ENCODE measurements at regions not wholly inside any gene's neighbourhood (a gene's known extent, or its start where the extent isn't known, plus 50 kb on each side); places are given as distances from the start of the nearest gene placed in this dataset.
"Not testable (repeated sequence)": the region's sequence is repeated elsewhere in the genome, so short reads cannot be mapped to it uniquely, and the experiment has no call there.

DNA sequence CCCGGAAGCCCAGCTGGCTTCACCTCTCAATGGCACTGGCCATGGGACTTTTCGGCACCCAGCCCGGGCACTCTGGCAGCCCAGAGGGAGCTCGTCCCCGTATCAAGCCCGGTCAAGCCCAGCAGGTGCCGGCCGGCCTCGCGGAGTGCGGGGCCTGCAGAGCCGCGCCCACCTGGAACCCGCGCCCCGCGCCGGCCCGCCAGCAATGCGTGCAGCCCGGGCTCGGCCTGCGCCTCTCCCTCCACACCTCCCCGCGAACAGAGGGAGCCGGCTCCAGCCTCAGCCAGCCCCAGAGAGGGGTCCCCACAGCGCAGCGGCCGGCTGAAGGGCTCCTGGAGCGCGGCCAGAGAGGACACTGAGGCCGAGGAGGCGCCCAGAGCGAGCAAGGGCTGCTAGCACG, 133.6 kb upstream of the FRG1 start:
- H3K9me2 ChIP-seq (replicated peaks; ENCODE audit: insufficient read depth, low read length): no peaks in the 10 kb centered on the region
- no peaks in the 10 kb centered on the region for H3K4me1 ChIP-seq (ENCODE audit: low read length)
- H2AFZ ChIP-seq (ENCODE audit: low read length): no peak overlapping the region
- no peaks in the 10 kb centered on the region for H3F3A ChIP-seq (ENCODE audit: insufficient read depth, low read length)
- H4K20me1 ChIP-seq (ENCODE audit: insufficient read depth, low read length): no peaks in the 10 kb centered on the region
- H3K9ac ChIP-seq (ENCODE audit: low read length): no peak overlapping the region
- H3K4me2 ChIP-seq (ENCODE audit: low read depth, low read length): no peak overlapping the region
- H3K36me3 ChIP-seq (replicated peaks; ENCODE audit: insufficient read depth, low read length): no peaks in the 10 kb centered on the region
- no peaks in the 10 kb centered on the region for H3K79me2 ChIP-seq (ENCODE audit: low read length)
- H3K4me3 ChIP-seq (ENCODE audit: low read length): no peak overlapping the region
- TF ChIP-seq, protein P1, sequence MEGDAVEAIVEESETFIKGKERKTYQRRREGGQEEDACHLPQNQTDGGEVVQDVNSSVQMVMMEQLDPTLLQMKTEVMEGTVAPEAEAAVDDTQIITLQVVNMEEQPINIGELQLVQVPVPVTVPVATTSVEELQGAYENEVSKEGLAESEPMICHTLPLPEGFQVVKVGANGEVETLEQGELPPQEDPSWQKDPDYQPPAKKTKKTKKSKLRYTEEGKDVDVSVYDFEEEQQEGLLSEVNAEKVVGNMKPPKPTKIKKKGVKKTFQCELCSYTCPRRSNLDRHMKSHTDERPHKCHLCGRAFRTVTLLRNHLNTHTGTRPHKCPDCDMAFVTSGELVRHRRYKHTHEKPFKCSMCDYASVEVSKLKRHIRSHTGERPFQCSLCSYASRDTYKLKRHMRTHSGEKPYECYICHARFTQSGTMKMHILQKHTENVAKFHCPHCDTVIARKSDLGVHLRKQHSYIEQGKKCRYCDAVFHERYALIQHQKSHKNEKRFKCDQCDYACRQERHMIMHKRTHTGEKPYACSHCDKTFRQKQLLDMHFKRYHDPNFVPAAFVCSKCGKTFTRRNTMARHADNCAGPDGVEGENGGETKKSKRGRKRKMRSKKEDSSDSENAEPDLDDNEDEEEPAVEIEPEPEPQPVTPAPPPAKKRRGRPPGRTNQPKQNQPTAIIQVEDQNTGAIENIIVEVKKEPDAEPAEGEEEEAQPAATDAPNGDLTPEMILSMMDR (IDR thresholded peaks at IDR 0.05; ENCODE audit: low read length): no peak
- TF ChIP-seq EZH2phosphoT487 (IDR thresholded peaks at IDR 0.05; ENCODE audit: low read length): no peak
- TF ChIP-seq EZH2 (optimal IDR thresholded peaks at IDR 0.05; ENCODE audit: low read depth, low read length): no peak
- no peak for DNase-seq
- no peaks in the 10 kb centered on the region for H3K27me3 ChIP-seq (replicated peaks; ENCODE audit: insufficient read depth, low read length)
- H3K9me3 ChIP-seq (replicated peaks; ENCODE audit: insufficient read depth, low read length): no peaks in the 10 kb centered on the region
- H3K27ac ChIP-seq (ENCODE audit: low read length): no peak overlapping the region

DNA sequence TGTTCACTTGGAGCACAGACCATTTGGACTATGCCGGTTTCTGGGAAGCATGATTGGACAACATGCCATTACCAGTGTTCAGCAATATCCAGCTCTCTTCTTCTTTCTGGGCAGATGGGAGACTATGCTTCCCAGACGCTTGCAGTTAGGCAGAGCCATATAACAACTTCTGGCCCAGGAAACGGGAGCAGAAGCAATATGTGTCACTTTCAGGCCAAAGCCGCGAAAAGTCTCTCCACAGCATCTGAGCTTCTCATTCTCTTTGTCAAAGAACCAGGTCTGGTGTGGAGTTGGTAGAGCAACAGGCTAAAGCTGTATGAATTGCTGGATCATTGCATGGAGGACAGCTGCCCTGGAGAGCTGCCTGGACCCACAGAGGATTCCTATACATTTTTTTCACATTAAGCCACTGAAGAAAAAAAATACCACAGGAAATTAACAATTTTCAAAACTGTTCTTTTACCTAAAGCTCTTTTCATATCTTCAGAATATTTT, 131.4 kb upstream of the FRG1 start:
- Histone ChIP-seq H3K4me1 (ENCODE audit: low read length) (no peaks in the 10 kb centered on the region), H3K79me2 (ENCODE audit: low read length) (no peaks in the 10 kb centered on the region), H3K9ac (ENCODE audit: low read length) (no peak overlapping the region), H3K27me3 (replicated peaks; ENCODE audit: insufficient read depth, low read length) (no peaks in the 10 kb centered on the region), H3K36me3 (replicated peaks; ENCODE audit: insufficient read depth, low read length) (no peaks in the 10 kb centered on the region), H3K9me3 (replicated peaks; ENCODE audit: insufficient read depth, low read length) (no peaks in the 10 kb centered on the region), H3K4me2 (ENCODE audit: low read depth, low read length) (no peak overlapping the region), H3K4me3 (ENCODE audit: low read length) (no peak overlapping the region), H3F3A (ENCODE audit: insufficient read depth, low read length) (no peaks in the 10 kb centered on the region), H2AFZ (ENCODE audit: low read length) (no peak overlapping the region), H3K27ac (ENCODE audit: low read length) (no peak overlapping the region), H3K9me2 (replicated peaks; ENCODE audit: insufficient read depth, low read length) (no peaks in the 10 kb centered on the region), H4K20me1 (ENCODE audit: insufficient read depth, low read length) (no peaks in the 10 kb centered on the region)
- TF ChIP-seq, protein P1 (IDR thresholded peaks at IDR 0.05; ENCODE audit: low read length): no peak
- TF ChIP-seq EZH2phosphoT487 (IDR thresholded peaks at IDR 0.05; ENCODE audit: low read length) (no peak), EZH2 (optimal IDR thresholded peaks at IDR 0.05; ENCODE audit: low read depth, low read length) (no peak)
- DNase-seq: no peak

DNA sequence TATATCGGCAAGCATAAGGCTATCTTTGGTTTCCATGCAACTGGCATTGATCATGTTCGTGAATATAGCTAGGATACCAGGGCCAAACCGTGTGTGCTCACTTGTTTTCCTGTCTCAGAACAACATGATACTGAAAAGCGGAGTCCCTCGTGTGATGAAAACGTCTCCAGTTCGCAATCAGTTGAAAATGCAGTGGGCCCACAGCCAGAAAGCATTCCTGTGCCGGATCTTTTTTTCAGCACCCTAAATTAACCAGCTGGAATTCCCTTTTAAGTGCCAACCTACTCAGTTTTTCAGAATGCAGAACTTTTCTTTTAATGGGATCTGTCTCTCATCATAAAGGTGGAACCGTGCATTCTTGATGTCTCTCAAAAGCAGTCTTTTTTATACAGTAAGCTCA, 130.8 kb upstream of the FRG1 start:
- Histone ChIP-seq H3K4me1 (ENCODE audit: low read length) (no peaks in the 10 kb centered on the region), H3F3A (ENCODE audit: insufficient read depth, low read length) (no peaks in the 10 kb centered on the region), H3K4me3 (ENCODE audit: low read length) (no peak overlapping the region), H3K9me3 (replicated peaks; ENCODE audit: insufficient read depth, low read length) (no peaks in the 10 kb centered on the region), H3K9ac (ENCODE audit: low read length) (no peak overlapping the region), H4K20me1 (ENCODE audit: insufficient read depth, low read length) (no peaks in the 10 kb centered on the region), H3K4me2 (ENCODE audit: low read depth, low read length) (no peak overlapping the region), H3K9me2 (replicated peaks; ENCODE audit: insufficient read depth, low read length) (no peaks in the 10 kb centered on the region), H3K36me3 (replicated peaks; ENCODE audit: insufficient read depth, low read length) (no peaks in the 10 kb centered on the region), H3K79me2 (ENCODE audit: low read length) (no peaks in the 10 kb centered on the region), H3K27ac (ENCODE audit: low read length) (no peak overlapping the region), H3K27me3 (replicated peaks; ENCODE audit: insufficient read depth, low read length) (no peaks in the 10 kb centered on the region), H2AFZ (ENCODE audit: low read length) (no peak overlapping the region)
- TF ChIP-seq, protein P1 (IDR thresholded peaks at IDR 0.05; ENCODE audit: low read length): no peak
- TF ChIP-seq EZH2 (optimal IDR thresholded peaks at IDR 0.05; ENCODE audit: low read depth, low read length) (no peak), EZH2phosphoT487 (IDR thresholded peaks at IDR 0.05; ENCODE audit: low read length) (no peak)
- DNase-seq: no peak

DNA sequence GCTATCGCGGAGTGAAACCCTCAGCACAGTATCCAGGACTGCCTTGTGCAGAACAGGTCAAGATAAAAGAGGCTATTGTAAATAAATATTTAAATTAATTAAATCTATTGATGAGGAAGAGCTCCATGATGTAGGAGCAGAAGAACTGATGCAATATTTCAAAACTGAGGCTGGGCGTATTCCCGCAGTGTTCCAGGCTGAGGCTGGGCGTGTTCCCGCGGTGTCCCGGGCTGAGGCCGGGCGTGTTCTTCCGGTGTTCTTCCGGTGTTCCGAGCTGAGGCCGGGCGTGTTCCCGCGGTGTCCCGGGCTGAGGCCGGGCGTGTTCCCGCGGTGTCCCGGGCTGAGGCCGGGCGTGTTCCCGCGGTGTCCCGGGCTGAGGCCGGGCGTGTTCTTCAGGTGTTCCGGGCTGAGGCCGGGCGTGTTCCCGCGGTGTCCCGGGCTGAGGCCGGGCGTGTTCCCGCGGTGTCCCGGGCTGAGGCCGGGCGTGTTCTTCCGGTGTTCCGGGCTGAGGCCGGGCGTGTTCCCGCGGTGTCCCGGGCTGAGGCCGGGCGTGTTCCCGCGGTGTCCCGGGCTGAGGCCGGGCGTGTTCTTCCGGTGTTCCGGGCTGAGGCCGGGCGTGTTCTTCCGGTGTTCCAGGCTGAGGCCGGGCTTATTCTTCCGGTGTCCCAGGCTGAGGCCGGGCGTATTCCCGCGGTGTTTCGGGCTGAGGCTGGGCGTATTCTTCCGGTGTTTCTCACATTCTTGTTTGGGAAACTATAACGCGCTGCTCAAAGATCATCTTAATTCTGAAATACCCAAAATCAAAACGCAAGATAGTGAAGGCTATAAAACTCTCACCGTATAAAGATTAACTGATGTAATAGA, 130.1 kb upstream of the FRG1 start:
- not testable (repeated sequence) for H3K9ac ChIP-seq (ENCODE audit: low read length); H3F3A ChIP-seq (ENCODE audit: insufficient read depth, low read length); H3K9me3 ChIP-seq (replicated peaks; ENCODE audit: insufficient read depth, low read length); H3K9me2 ChIP-seq (replicated peaks; ENCODE audit: insufficient read depth, low read length); H3K27me3 ChIP-seq (replicated peaks; ENCODE audit: insufficient read depth, low read length); H3K79me2 ChIP-seq (ENCODE audit: low read length); H2AFZ ChIP-seq (ENCODE audit: low read length); H3K4me2 ChIP-seq (ENCODE audit: low read depth, low read length); H4K20me1 ChIP-seq (ENCODE audit: insufficient read depth, low read length); DNase-seq; H3K4me3 ChIP-seq (ENCODE audit: low read length); H3K27ac ChIP-seq (ENCODE audit: low read length); H3K4me1 ChIP-seq (ENCODE audit: low read length); H3K36me3 ChIP-seq (replicated peaks; ENCODE audit: insufficient read depth, low read length)
